Stimulated activated CD4-positive, alpha-beta T cell treated with anti-CD3 and anti-CD28 coated beads, Interleukin-12 subunit alpha, Interleukin-12 subunit beta, amount 100 ng/mL, for 4 hours (primary cell): ENCODE measurements at regions not wholly inside any gene's neighbourhood (a gene's known extent, or its start where the extent isn't known, plus 50 kb on each side); places are given as distances from the start of the nearest gene placed in this dataset.
"Not testable (repeated sequence)": the region's sequence is repeated elsewhere in the genome, so short reads cannot be mapped to it uniquely, and the experiment has no call there.

ENCODE experiments used
- DNase-seq: peaks from one replicate; pipeline ENCODE4 v3.0.0-alpha.2; 2020

GRCh38 chr4:129905256-129905655, 809.3 kb downstream of the C4orf33 start:
- no peak for DNase-seq

DNA sequence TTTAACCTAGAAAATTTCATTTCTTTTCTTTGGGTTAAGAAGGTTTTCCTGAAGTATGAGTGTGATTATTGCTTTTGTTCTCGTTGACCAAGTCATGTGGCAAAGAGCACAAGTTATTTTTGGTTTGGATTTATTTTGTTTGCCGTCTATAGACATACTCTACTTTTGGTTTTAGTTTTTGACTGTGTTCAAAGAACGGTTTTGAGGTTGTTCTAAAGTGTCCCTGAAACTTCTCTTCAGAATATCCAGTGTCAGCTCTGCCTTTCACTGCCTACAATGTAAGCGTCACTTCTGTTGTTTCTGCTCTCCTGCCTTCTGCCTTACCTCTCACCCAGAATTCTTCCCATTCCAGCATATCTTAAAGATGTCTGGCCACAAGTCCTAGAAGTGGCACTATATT, 812.2 kb downstream of the C4orf33 start:
- no peak for DNase-seq

DNA sequence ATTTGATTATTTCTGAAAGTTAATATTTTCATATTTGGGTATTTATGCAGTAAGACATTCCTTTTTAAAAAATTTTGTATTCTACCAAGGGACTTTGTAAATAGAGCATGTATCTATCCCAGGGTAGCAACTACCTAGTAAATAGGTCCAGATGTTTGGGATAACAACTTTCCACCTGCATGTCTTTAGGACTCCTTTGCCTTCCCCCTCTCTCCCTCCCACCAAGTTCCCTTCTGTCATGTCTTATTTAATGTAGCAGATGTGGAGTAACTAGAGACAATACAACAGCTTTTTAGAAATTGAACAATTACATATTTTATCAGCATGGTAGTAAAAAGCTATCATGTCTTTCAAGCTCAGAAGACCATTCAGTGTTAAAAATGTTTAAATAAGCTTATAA, 821.0 kb downstream of the C4orf33 start:
- DNase-seq: no peak

- DNase-seq: no peak
Observed at GRCh38 chr4:129917651-129918050, 821.7 kb downstream of the C4orf33 start.

- no peak for DNase-seq
Observed at GRCh38 chr4:129926936-129927335, 831.0 kb downstream of the C4orf33 start.

DNA sequence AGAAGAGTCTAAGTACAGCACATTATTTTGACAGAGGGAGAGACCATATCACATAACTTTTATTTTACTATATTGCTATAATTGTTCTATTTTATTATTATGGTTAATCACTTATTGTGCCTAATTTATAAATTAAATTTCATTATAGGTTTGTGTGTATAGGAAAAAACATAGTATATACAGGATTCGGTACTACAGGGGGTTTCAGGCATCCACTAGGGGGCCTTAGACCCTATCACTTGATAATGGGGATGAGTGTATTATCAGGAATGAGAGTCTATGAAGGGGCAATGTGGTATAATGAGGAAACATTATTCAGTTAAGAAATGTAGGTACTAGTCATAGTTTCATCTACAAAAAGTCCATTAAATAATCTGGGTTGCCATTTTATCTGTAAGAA, 833.1 kb downstream of the C4orf33 start:
- DNase-seq: no peak

- no peak for DNase-seq
Observed at GRCh38 chr4:129929984-129930383, 834.0 kb downstream of the C4orf33 start.

DNA sequence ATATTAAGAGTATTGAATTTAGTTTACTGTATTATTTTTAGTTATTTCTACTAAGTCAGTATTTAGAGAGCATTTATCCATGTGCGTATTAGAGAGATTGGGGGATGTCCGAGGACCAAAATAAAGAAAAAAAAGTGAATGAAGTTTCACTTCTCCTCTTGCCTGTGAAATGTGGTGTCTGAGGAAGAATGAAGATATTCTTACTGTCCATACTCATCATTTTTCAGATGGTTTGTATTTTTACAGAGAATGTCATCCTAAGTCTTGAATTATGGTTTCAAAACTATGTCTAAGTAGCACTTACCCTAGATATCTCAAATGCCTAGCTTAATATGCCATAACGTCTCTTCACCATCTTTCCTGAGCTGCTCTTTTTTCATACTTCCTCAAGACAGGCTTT, 854.3 kb downstream of the C4orf33 start:
- DNase-seq: no peak

GRCh38 chr4:129966175-129966574, 870.2 kb downstream of the C4orf33 start:
- no peak for DNase-seq

DNA sequence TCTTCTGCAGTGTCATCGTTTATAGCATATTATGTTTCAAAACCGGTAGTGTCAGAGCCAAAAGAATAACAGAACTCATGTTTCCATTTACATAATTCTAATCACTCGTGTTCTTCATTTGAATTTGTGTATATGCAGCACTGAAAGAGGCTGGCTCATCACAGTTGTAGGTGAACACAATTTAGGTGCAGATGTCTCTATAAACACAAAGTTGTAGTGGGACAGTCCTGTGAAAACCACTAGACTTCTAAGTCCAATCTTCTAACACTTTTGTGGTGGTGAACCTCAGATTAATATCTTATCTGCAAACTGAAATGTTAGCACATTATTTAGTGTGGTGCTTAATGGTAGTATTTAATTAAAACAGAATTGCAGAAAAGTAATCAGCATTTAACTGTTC, 872.4 kb downstream of the C4orf33 start:
- no peak for DNase-seq

- DNase-seq: no peak
Observed at GRCh38 chr4:129968778-129969177, 872.8 kb downstream of the C4orf33 start.

- DNase-seq: no peak
Observed at GRCh38 chr4:129970801-129971200, 874.8 kb downstream of the C4orf33 start.

DNA sequence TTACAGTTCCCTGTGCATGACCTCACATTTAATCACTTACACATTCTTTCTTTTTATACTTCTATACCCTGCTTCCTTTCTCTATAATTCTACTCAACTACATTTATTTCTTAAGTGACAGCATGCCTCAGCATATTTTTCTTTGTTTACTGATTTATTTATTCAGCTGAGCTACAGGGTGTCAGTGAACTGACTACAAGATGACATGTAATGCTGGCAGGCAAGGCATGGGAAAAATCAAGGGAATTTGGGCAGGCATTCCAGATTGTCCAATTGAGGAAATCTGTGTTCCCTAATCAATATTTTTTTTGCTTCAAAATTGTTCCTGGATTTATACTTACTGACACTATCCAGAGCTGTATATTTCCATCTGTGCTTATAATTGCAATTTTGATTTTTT, 875.5 kb downstream of the C4orf33 start:
- DNase-seq: no peak

- DNase-seq: no peak
Observed at GRCh38 chr4:129972257-129972656, 876.3 kb downstream of the C4orf33 start.

DNA sequence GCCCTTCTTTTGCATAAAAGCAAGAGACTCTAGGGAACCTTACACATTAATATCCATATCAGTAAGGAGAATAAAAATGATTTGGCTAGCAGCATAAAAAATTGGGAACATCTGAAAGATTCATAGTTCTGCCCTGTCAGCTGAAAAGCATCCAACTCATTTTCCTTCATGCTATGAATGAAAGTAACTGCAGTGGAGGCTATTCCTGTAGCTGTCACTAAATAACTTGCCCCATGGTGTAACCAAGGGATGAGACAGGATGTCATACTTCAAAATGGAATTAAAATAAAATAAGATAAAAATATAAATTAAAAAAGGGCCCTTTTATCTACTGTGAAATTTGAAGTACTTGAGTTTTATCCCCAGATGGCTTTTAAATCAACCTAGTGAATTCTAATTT, 878.8 kb downstream of the C4orf33 start:
- no peak for DNase-seq

GRCh38 chr4:129978315-129978714, 882.4 kb downstream of the C4orf33 start:
- no peak for DNase-seq

- DNase-seq: no peak
Observed at GRCh38 chr4:129988957-129989356, 893.0 kb downstream of the C4orf33 start.

DNA sequence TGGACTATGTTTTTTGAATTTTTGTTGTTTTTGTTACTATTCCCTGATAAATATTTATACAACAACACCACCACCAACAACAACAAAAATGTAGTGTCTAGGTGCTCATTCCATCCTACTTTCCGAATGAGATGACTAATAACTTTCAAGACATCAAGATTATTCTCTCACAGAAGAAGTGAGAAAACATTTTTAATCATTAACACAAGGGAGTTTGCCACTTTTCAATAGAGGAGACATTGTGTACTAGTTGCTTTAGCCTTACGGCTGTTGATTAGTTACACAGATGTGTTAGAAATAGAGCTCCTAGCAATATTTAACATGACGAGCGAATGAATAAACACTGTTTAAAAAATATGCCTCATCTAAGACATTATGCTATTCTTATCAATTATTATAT, 898.8 kb downstream of the C4orf33 start:
- no peak for DNase-seq

- DNase-seq: no peak
Observed at GRCh38 chr4:129998436-129999150, 902.6 kb downstream of the C4orf33 start.

- DNase-seq: no peak
Observed at GRCh38 chr4:129999156-129999555, 903.2 kb downstream of the C4orf33 start.

DNA sequence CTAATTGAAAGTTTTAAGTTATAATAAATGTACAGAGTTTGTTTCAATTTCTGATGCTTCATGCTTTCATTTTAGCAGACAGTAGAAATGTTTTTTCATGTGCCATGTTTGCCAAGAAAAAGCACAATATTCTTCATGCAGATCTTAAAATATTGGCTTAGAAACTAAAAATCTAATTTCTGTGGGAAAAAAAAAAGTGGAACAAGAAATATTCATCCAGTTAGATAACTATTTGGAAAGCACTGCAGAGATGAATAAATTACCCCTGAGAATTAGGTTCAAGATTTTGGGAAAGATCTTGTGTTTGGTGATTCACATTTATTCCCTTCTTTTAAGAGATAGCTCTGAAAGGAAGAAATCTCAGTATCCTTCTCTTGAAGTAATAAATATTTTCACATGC, 912.5 kb downstream of the C4orf33 start:
- DNase-seq: no peak

DNA sequence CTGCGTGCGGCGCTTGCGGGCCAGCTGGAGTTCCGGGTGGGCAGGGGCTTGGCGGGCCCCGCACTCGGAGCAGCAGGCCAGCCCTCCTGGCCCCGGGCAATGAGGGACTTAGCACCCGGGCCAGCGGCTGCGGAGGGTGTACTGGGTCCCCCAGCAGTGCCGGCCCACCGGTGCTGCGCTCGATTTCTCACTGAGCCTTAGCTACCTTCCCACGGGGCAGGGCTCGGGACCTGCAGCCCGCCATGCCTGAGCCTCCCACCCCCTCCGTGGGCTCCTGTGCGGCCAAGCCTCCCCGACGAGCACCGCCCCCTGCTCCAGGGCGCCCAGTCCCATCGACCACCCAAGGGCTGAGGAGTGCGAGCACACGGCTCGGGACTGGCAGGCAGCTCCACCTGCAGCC, 916.9 kb downstream of the C4orf33 start:
- not testable (repeated sequence) for DNase-seq

- DNase-seq: no peak
Observed at GRCh38 chr4:130021706-130022105, 925.8 kb downstream of the C4orf33 start.

GRCh38 chr4:130023088-130023487, 927.1 kb downstream of the C4orf33 start:
- DNase-seq: no peak

GRCh38 chr4:130025701-130026100, 929.7 kb downstream of the C4orf33 start:
- no peak for DNase-seq
